GM19438 (cell line): ENCODE measurements at regions not wholly inside any gene's neighbourhood (a gene's known extent, or its start where the extent isn't known, plus 50 kb on each side); places are given as distances from the start of the nearest gene placed in this dataset.

ENCODE experiments used
- ATAC-seq: cut with Tn5 transposase; IDR thresholded peaks from one replicate; pipeline ENCODE4 v1.9.1; 2021; ENCODE audit warnings: low read depth; ENCODE audit not compliant: unreplicated experiment

GRCh38 chr3:127406309-127407025, 118.6 kb upstream of the PRR20G start:
- no peak for ATAC-seq

- ATAC-seq = no peak
Measured at GRCh38 chr3:127405791-127406190, 117.9 kb upstream of the PRR20G start.

- no peak for ATAC-seq
Measured at GRCh38 chr3:127405010-127405598, 117.3 kb upstream of the PRR20G start.

- ATAC-seq = no peak
Measured at GRCh38 chr3:127404221-127405009, 116.6 kb upstream of the PRR20G start.

GRCh38 chr3:127403795-127404194, 115.9 kb upstream of the PRR20G start:
- no peak for ATAC-seq

GRCh38 chr3:127399154-127399553, 111.3 kb upstream of the PRR20G start:
- ATAC-seq = no peak

- ATAC-seq = no peak
Measured at GRCh38 chr3:127396473-127396872, 108.6 kb upstream of the PRR20G start.

- no peak for ATAC-seq
Measured at GRCh38 chr3:127395663-127396355, 108.0 kb upstream of the PRR20G start.

GRCh38 chr3:127394984-127395662, 107.3 kb upstream of the PRR20G start:
- no peak for ATAC-seq

- no peak for ATAC-seq
Measured at GRCh38 chr3:127394031-127394430, 106.2 kb upstream of the PRR20G start.

GRCh38 chr3:127393131-127393820, 105.4 kb upstream of the PRR20G start:
- no peak for ATAC-seq

GRCh38 chr3:127392156-127392490, 104.3 kb upstream of the PRR20G start:
- ATAC-seq = no peak

- ATAC-seq = no peak
Measured at GRCh38 chr3:127391436-127392155, 103.8 kb upstream of the PRR20G start.

GRCh38 chr3:127390365-127391025, 102.6 kb upstream of the PRR20G start:
- ATAC-seq = no peak

- ATAC-seq = no peak
Measured at GRCh38 chr3:127389913-127390312, 102.1 kb upstream of the PRR20G start.

- no peak for ATAC-seq
Measured at GRCh38 chr3:127389420-127389819, 101.6 kb upstream of the PRR20G start.

- ATAC-seq = no peak
Measured at GRCh38 chr3:127388427-127388826, 100.6 kb upstream of the PRR20G start.

GRCh38 chr3:127387556-127388153, 99.8 kb upstream of the PRR20G start:
- ATAC-seq = no peak
